BJ (cell line): ENCODE measurements at regions not wholly inside any gene's neighbourhood (a gene's known extent, or its start where the extent isn't known, plus 50 kb on each side); places are given as distances from the start of the nearest gene placed in this dataset.

Experiments
- CTCF ChIA-PET: fragments of 350-600 bp; formaldehyde crosslinking; extraction: SDS; loops from one replicate; lab custom pipeline; 2021; ENCODE audit warnings: antibody characterized with exemption, inconsistent platforms; lab: Yijun Ruan, JAX
- POLR2A ChIA-PET: fragments of 300-600 bp; sonication (Branson Sonifier 250); formaldehyde crosslinking; extraction: SDS; loops from one replicate; lab custom pipeline; 2021; ENCODE audit warnings: antibody characterized with exemption; lab: Charles Lee
- DNase-seq: peaks from one replicate; pipeline ENCODE4 v3.0.0-alpha.2; 2011; ENCODE audit warnings: low read depth
- H3K27me3 ChIP-seq: 2 replicates; pipeline ENCODE4 v1.6.0; 2011; ENCODE audit warnings: low read length; ENCODE audit not compliant: control insufficient read depth, insufficient read depth
- H3K36me3 ChIP-seq: 2 replicates; pipeline ENCODE4 v1.5.1; 2011; ENCODE audit warnings: low read length; ENCODE audit not compliant: control insufficient read depth, insufficient read depth
- H3K4me3 ChIP-seq: 2 replicates; pipeline ENCODE4 v1.5.1; 2011; ENCODE audit warnings: low read depth, mild to moderate bottlenecking, control low read depth, low read length
- TF ChIP-seq, protein P1 (sequence below): IDR thresholded peaks from 2 replicates; pipeline ENCODE4 v1.5.1; 2011; ENCODE audit warnings: low read depth, mild to moderate bottlenecking, control low read depth, inconsistent platforms, low read length, moderate library complexity; ENCODE audit not compliant: insufficient read depth

GRCh38 chr5:163978897-163979296, 473.5 kb downstream of the MAT2B start:
- TF ChIP-seq, protein P1, sequence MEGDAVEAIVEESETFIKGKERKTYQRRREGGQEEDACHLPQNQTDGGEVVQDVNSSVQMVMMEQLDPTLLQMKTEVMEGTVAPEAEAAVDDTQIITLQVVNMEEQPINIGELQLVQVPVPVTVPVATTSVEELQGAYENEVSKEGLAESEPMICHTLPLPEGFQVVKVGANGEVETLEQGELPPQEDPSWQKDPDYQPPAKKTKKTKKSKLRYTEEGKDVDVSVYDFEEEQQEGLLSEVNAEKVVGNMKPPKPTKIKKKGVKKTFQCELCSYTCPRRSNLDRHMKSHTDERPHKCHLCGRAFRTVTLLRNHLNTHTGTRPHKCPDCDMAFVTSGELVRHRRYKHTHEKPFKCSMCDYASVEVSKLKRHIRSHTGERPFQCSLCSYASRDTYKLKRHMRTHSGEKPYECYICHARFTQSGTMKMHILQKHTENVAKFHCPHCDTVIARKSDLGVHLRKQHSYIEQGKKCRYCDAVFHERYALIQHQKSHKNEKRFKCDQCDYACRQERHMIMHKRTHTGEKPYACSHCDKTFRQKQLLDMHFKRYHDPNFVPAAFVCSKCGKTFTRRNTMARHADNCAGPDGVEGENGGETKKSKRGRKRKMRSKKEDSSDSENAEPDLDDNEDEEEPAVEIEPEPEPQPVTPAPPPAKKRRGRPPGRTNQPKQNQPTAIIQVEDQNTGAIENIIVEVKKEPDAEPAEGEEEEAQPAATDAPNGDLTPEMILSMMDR = no peak
- no peak for DNase-seq
- Histone ChIP-seq H3K27me3 (no peaks in the 10 kb centered on the region), H3K36me3 (no peaks in the 10 kb centered on the region), H3K4me3 (no peak overlapping the region)
- ChIA-PET POLR2A (no interaction called here), CTCF (no interaction called here)

GRCh38 chr5:163988566-163988965, 483.1 kb downstream of the MAT2B start:
- Histone ChIP-seq H3K36me3 (no peaks in the 10 kb centered on the region), H3K4me3 (no peak overlapping the region), H3K27me3 (no peaks in the 10 kb centered on the region)
- TF ChIP-seq, protein P1 = no peak
- ChIA-PET CTCF (interaction anchor here (1.0 kb wide), 1 partner anchor 24 kb away, joined by 3 read pairs; no protein-coding TSS in a partner anchor), POLR2A (no interaction called here)
- no peak for DNase-seq

DNA sequence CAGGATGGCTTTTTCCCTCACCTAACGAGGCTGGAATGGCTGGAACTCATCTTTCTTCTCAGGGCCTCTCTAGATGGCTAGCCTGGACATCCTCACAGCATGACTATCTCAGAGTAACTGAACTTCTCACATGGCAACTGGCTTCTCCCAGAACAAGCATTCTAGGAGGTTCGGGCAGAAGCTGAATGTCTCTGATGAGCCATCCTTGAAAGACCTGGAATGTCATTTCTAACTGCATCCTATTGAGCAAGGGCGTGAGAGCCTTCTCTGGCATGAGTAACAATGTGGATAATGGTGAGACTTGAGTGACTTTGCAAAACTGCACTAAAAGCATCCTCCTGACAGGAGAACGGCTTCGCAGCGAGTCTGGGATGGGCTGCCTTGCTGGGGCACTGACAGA, 487.7 kb downstream of the MAT2B start:
- H3K27me3 ChIP-seq = no peaks in the 10 kb centered on the region
- H3K4me3 ChIP-seq = no peak overlapping the region
- DNase-seq = no peak
- POLR2A ChIA-PET = no interaction called here
- TF ChIP-seq, protein P1 = no peak
- CTCF ChIA-PET = no interaction called here
- no peaks in the 10 kb centered on the region for H3K36me3 ChIP-seq

- TF ChIP-seq, protein P1 = no peak
- no peak overlapping the region for H3K4me3 ChIP-seq
- ChIA-PET POLR2A (no interaction called here), CTCF (no interaction called here)
- no peak for DNase-seq
- no peaks in the 10 kb centered on the region for H3K36me3 ChIP-seq
- no peaks in the 10 kb centered on the region for H3K27me3 ChIP-seq
These were observed 489.8 kb downstream of the MAT2B start for GRCh38 chr5:163995206-163995605.

DNA sequence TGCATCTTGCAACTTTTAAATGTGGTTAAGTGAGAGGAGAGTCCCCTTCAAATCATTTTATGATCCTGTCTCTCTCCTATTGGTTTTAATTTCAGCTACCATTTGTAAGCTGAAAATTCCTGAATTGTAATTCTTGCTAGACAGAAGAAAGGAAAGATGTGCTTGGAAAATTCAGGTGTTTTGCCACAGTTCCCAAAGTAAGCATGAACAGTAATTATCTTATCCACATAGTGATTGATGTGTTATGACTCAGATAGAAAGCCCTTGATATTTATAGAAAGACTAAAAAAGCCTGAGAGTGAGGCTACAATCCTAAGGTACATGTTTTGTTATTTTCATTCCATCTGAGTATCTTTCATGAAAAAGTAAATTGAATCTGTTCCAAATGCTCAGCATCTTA, 492.5 kb downstream of the MAT2B start:
- Histone ChIP-seq H3K4me3 (no peak overlapping the region), H3K27me3 (no peaks in the 10 kb centered on the region), H3K36me3 (no peaks in the 10 kb centered on the region)
- ChIA-PET POLR2A (no interaction called here), CTCF (no interaction called here)
- TF ChIP-seq, protein P1 = no peak
- DNase-seq = no peak
